BLaER1 treated with 17β-estradiol and CSF1 and Interleukin-3, amounts not matched to agents 10 nM and 100 nM (cell line): ENCODE measurements at regions not wholly inside any gene's neighbourhood (a gene's known extent, or its start where the extent isn't known, plus 50 kb on each side); places are given as distances from the start of the nearest gene placed in this dataset.
"Not testable (repeated sequence)": the region's sequence is repeated elsewhere in the genome, so short reads cannot be mapped to it uniquely, and the experiment has no call there.

Source experiments
- H3K27ac ChIP-seq, 11 experiments: shearing (Covaris generic); formaldehyde crosslinking; 2 replicates each; pipeline ENCODE4 v1.8.1; 2022
- H3K27me3 ChIP-seq, 11 experiments: shearing (Covaris generic); formaldehyde crosslinking; 2 replicates each; pipeline ENCODE4 v1.8.1; 2022
- H3K36me3 ChIP-seq, 11 experiments: shearing (Covaris generic); formaldehyde crosslinking; 2 replicates each; pipeline ENCODE4 v1.8.1; 2022
- H3K4me1 ChIP-seq, 10 experiments: shearing (Covaris generic); formaldehyde crosslinking; 2 replicates each; pipeline ENCODE4 v1.8.1; 2022
- H3K4me2 ChIP-seq, 11 experiments: shearing (Covaris generic); formaldehyde crosslinking; 2 replicates each; pipeline ENCODE4 v1.8.1; 2022
- H3K4me3 ChIP-seq, 10 experiments: shearing (Covaris generic); formaldehyde crosslinking; 2 replicates each; pipeline ENCODE4 v1.8.1; 2022
- H3K9ac ChIP-seq, 11 experiments: shearing (Covaris generic); formaldehyde crosslinking; 2 replicates each; pipeline ENCODE4 v1.8.1; 2022
- H3K9me3 ChIP-seq, 11 experiments: shearing (Covaris generic); formaldehyde crosslinking; replicated peaks in 1 of 11; 2 replicates each; pipeline ENCODE4 v1.8.1; 2022
- H4K20me1 ChIP-seq, 11 experiments: shearing (Covaris generic); formaldehyde crosslinking; 2 replicates each; pipeline ENCODE4 v1.8.1; 2022
- Cebpa-rat ChIP-seq, 11 experiments: shearing (Covaris generic); IDR thresholded peaks; 2 replicates each; pipeline ENCODE4 v1.8.1; 2022

DNA sequence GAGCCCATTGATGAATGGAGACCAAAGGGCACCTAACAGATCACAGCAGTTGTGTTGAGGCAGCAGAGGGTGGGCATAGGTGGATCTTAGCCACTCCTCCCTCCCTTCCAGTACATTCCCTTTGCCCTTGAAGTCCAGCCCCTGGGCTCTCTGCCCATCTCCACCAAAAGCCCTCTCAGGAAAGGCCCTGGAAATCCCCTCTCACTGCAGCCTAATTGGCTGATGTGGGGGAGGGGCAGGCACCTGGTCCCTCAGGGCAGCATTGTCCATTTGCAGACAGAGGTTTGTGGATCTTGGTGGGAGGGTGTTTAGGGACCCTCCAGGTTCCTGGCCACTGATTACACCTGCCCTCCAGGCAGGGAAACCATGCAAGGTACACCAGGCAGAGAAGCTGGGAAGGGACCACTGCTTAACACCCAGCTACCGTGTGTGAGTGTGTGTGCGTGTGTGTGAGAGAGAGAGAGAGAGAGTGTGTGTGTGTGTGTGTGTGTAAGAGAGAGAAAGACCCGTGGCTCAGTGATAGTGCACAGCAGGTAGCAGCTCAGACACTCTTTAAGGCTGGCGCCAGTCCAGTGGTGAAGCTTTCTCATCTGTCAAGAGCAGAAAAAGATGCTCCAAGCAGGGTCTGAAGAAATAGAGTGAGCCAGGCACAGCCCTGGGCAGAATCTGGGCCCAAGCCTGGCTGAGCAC lies 71.1 kb downstream of the MATN1 start:
- H3K36me3 ChIP-seq = no peaks in the 10 kb centered on the region
- no peak overlapping the region for H3K27ac ChIP-seq
- H3K9me3 ChIP-seq = no peaks in the 10 kb centered on the region
- no peak for TF ChIP-seq Cebpa-rat (IDR thresholded peaks at IDR 0.05)
- peak overlapping the region in 1 of 11 experiments; percentile 22; a peak in 1 of 22 replicates for H3K4me2 ChIP-seq
- peaks cover 0 to 18% (median 0%) of the 10 kb centered on the region in 10 experiments; a peak in 4 of 20 replicates for H3K4me1 ChIP-seq
- peaks cover 0 to 3% (median 0%) of the 10 kb centered on the region in 11 experiments; a peak in 1 of 22 replicates for H4K20me1 ChIP-seq
- H3K27me3 ChIP-seq = peaks cover 15 to 35% (median 31%) of the 10 kb centered on the region in 11 experiments; a peak in 21 of 22 replicates
- no peak overlapping the region for H3K4me3 ChIP-seq
- H3K9ac ChIP-seq = no peak overlapping the region

DNA sequence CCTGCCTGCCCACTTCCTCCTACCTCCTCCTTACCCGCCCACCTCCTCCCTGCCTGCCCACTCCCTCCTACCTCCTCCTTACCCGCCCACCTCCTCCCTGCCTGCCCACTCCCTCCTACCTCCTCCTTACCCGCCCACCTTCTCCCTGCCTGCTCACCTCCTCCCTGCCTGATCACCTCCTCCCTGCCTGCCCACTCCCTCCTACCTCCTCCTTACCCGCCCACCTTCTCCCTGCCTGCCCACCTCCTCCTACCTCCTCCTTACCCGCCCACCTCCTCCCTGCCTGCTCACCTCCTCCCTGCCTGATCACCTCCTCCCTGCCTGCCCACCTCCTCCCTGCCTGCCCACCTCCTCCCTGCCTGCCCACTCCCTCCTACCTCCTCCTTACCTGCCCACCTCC lies 72.0 kb downstream of the MATN1 start:
- not testable (repeated sequence) for H3K4me3 ChIP-seq, H3K9ac ChIP-seq, H3K9me3 ChIP-seq, H4K20me1 ChIP-seq, H3K4me2 ChIP-seq, H3K36me3 ChIP-seq, H3K27ac ChIP-seq
- peaks cover 15 to 35% (median 31%) of the 10 kb centered on the region in 11 experiments; a peak in 21 of 22 replicates for H3K27me3 ChIP-seq
- H3K4me1 ChIP-seq = peaks cover 0 to 18% (median 0%) of the 10 kb centered on the region in 10 experiments; a peak in 4 of 20 replicates

DNA sequence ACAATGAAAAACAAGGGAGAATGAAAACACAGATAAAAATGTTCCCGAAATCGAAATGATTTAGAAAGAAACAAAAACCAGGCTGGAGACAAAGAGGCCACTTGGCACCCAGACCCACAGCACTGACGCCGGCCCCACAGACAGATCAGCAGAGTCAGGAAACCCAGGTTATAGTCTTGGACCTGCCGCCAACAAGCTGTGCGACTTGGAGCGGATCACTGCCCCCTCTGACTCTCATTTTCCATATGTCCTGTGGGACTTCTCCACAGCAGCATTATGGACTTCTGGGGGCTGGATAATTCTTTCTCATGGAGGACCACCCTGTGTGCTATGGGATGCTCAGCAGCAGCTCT lies 72.4 kb downstream of the MATN1 start:
- Histone ChIP-seq H3K4me2 (no peak overlapping the region), H3K4me3 (no peak overlapping the region), H3K9ac (no peak overlapping the region), H4K20me1 (peaks cover 0 to 3% (median 0%) of the 10 kb centered on the region in 11 experiments; a peak in 1 of 22 replicates), H3K4me1 (peaks cover 0 to 18% (median 0%) of the 10 kb centered on the region in 10 experiments; a peak in 4 of 20 replicates), H3K9me3 (no peaks in the 10 kb centered on the region), H3K27me3 (peaks cover 15 to 35% (median 31%) of the 10 kb centered on the region in 11 experiments; a peak in 21 of 22 replicates), H3K27ac (no peak overlapping the region), H3K36me3 (no peaks in the 10 kb centered on the region)
- no peak for TF ChIP-seq Cebpa-rat (IDR thresholded peaks at IDR 0.05)

DNA sequence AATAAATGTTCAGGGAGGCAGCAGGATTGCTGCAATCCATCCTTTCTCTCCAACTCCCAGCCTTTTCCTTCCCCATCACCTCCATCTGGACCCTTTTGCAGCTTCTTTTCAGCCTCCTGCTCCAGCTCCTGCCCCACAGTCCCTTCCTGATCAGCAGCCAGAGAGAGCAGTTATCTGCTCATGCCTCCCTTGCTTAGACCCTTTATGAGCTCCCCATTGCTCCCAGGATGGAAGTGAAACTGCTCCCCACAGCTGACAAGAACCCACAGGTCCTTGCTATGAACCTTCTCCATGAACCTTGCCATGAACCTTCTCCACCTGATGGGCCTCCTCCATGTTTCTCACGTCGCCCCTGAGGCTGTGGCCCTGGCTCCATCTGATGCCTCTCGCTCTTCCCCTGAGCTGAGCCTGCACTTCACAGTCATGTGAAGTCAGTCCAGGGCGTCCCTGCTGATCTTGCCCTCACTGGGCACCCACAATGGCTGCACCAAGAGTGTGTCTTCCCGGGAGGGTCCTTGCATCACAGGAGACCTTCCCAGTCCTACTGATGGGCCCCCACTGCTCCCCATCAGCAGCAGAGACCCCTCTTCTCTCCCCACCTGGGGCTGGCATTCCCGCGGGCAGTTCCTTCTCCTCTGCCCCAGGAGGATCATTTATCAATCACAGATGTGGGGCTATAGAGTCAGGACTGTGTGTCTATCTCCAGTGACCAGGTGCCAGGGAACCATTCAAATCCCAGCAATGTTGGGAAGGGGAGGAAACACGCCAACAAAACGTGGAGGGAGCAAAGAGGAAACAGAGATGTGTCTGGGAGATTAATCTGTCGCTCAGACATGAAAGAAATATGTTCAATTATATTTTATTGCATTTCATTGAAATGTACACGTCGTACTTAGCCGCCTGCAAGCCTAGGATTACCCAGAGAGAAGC lies 73.1 kb downstream of the MATN1 start:
- no peaks in the 10 kb centered on the region for H3K36me3 ChIP-seq
- no peaks in the 10 kb centered on the region for H3K9me3 ChIP-seq
- H3K4me1 ChIP-seq = peaks cover 0 to 18% (median 0%) of the 10 kb centered on the region in 10 experiments; a peak in 4 of 20 replicates
- no peak overlapping the region for H3K27ac ChIP-seq
- H3K27me3 ChIP-seq = peaks cover 15 to 35% (median 31%) of the 10 kb centered on the region in 11 experiments; a peak in 21 of 22 replicates
- TF ChIP-seq Cebpa-rat (IDR thresholded peaks at IDR 0.05) = no peak
- no peak overlapping the region for H3K4me2 ChIP-seq
- no peak overlapping the region for H3K9ac ChIP-seq
- H3K4me3 ChIP-seq = no peak overlapping the region
- peaks cover 0 to 3% (median 0%) of the 10 kb centered on the region in 11 experiments; a peak in 1 of 22 replicates for H4K20me1 ChIP-seq

DNA sequence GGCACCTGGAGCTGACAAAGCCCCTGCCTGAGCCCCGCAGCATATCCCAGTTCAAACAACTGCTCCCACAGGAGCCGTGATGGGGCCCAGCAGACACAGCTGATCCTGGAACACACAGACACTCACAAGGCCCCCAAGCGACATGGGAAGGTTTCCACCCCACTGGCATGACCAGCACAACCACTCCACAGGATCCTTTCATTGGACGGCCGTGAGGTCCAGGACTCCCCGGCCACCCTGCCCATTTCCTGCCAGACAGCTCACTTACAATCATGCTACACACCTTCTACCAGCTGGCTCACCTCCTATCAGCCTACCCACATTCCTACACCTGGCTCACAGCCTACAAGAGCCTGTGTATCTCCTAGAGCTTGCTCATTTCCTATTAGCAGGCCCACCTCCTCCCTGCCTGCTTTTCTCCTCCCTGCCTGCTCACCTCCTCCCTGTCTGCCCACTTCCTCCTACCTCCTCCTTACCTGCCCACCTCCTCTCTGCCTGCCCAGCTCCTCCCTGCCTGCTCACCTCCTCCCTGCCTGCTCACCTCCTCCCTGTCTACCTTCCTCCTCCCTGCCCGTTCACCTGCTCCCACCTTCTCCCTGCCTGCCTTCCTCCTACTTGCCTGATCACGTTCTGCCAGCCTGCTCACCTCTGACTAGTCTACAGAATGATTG lies 73.9 kb downstream of the MATN1 start:
- H4K20me1 ChIP-seq = peaks cover 0 to 3% (median 0%) of the 10 kb centered on the region in 11 experiments; a peak in 1 of 22 replicates
- no peaks in the 10 kb centered on the region for H3K9me3 ChIP-seq
- no peak overlapping the region for H3K9ac ChIP-seq
- no peaks in the 10 kb centered on the region for H3K36me3 ChIP-seq
- no peak overlapping the region for H3K27ac ChIP-seq
- H3K4me2 ChIP-seq = no peak overlapping the region
- H3K4me3 ChIP-seq = no peak overlapping the region
- H3K27me3 ChIP-seq = peaks cover 15 to 35% (median 31%) of the 10 kb centered on the region in 11 experiments; a peak in 21 of 22 replicates
- H3K4me1 ChIP-seq = peaks cover 0 to 18% (median 0%) of the 10 kb centered on the region in 10 experiments; a peak in 4 of 20 replicates
- TF ChIP-seq Cebpa-rat (IDR thresholded peaks at IDR 0.05) = no peak

DNA sequence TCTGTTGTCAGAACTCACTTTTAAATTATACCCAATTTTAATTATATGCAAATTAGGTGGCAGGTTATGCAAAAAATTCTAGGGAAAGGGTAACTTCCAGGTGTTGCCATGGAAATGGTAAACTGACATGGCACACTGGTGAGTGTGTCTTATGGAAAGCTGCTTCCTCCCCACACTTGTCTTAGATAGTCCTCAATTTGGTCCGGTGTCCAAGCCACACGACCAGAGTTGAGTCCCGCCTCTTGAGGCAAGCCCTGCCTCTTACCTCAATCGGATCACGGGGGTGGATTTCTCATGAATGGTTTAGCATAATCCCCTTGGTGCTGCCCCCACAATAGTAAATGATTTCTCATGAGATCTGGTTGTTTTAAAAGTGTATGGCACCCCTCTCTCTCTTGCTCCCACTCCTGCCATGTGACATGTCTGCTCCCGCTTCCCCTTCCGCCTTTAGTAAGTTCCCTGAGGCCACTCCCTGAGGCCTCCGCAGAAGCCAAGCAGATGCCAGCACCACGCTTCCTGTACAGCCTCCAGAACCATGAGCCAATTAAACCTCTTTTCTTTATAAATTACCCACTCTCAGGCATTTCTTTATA lies 74.9 kb downstream of the MATN1 start:
- no peak for TF ChIP-seq Cebpa-rat (IDR thresholded peaks at IDR 0.05)
- H4K20me1 ChIP-seq = peaks cover 0 to 3% (median 0%) of the 10 kb centered on the region in 11 experiments; a peak in 1 of 22 replicates
- no peaks in the 10 kb centered on the region for H3K36me3 ChIP-seq
- peaks cover 0 to 18% (median 0%) of the 10 kb centered on the region in 10 experiments; a peak in 4 of 20 replicates for H3K4me1 ChIP-seq
- H3K4me2 ChIP-seq = peak overlapping the region in 2 of 11 experiments; percentile 5 to 38; a peak in 2 of 22 replicates
- H3K9me3 ChIP-seq = no peaks in the 10 kb centered on the region
- H3K27ac ChIP-seq = no peak overlapping the region
- peaks cover 15 to 35% (median 31%) of the 10 kb centered on the region in 11 experiments; a peak in 21 of 22 replicates for H3K27me3 ChIP-seq
- H3K4me3 ChIP-seq = no peak overlapping the region
- no peak overlapping the region for H3K9ac ChIP-seq

DNA sequence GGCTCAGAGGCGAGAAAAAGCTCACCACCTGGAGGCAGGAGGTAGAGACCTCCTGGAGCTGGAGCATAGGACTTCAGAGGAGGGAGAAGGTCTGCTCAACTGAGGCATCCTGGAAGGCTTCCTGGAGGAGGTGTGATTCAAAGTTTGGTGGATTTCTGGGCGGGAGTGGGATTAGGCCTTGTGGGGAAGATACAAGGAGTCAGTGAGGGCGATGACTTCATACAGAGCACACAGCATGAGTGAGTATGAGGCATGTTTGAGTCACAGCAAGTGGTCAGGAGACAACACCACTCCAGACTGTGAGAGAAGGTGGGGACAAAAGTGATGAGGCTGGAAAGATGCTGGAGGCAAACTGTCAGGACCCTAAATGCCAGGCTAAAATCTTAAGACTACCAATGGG lies 77.6 kb downstream of the MATN1 start:
- Histone ChIP-seq H3K9ac (no peak overlapping the region), H3K4me3 (no peak overlapping the region), H3K36me3 (no peaks in the 10 kb centered on the region), H3K9me3 (no peaks in the 10 kb centered on the region), H3K4me1 (peaks cover 0 to 14% (median 0%) of the 10 kb centered on the region in 10 experiments; a peak in 3 of 20 replicates), H3K27me3 (peaks cover 10 to 19% (median 14%) of the 10 kb centered on the region in 11 experiments; a peak in 21 of 22 replicates), H4K20me1 (peaks cover 0 to 3% (median 0%) of the 10 kb centered on the region in 11 experiments; a peak in 1 of 22 replicates), H3K27ac (no peak overlapping the region), H3K4me2 (no peak overlapping the region)
- no peak for TF ChIP-seq Cebpa-rat (IDR thresholded peaks at IDR 0.05)

DNA sequence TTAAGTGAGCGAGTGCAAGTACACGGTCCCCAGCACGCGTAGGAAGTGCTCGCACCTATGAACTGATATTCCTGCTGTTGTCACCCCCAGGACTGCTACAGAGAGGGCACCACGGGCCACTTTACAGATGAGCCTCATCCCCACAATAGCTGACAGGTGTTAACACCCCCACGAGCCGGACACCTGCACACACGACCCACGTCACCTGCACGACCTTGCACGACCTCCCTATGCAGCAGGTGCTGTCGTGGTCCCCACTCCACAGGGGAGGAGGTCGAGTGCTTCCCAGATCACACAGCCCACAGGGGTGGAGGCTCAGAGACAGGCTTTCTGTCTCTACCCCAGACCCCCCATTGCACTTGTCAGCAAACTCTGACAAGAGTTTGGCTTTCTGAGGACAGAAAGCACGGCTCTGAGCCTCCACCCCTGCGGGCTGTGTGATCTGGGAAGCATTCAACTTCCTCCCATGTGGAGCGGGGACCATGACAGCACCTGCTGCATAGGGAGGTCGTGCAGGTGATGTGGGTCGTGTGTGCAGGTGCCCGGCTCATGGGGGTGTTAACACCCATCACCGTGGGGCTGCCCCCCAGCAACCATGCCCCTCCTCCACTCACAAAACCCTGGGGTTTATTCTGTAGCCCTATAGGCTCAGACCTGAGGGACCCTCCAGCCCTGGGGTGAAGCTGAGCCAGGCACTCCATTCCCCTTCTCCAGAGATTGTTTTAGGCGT lies 80.8 kb downstream of the MATN1 start:
- Histone ChIP-seq H3K4me1 (no peaks in the 10 kb centered on the region), H3K27ac (no peak overlapping the region), H3K27me3 (peaks cover 0 to 3% (median 0%) of the 10 kb centered on the region in 11 experiments; a peak in 1 of 22 replicates), H3K4me2 (no peak overlapping the region), H3K4me3 (no peak overlapping the region), H3K9me3 (no peaks in the 10 kb centered on the region), H3K36me3 (no peaks in the 10 kb centered on the region), H3K9ac (no peak overlapping the region), H4K20me1 (no peaks in the 10 kb centered on the region; a peak in 1 of 22 replicates)
- no peak for TF ChIP-seq Cebpa-rat (IDR thresholded peaks at IDR 0.05)
